Non-pigmented ciliary epithelial cell (primary cell): ENCODE measurements at regions not wholly inside any gene's neighbourhood (a gene's known extent, or its start where the extent isn't known, plus 50 kb on each side); places are given as distances from the start of the nearest gene placed in this dataset.
"Not testable (repeated sequence)": the region's sequence is repeated elsewhere in the genome, so short reads cannot be mapped to it uniquely, and the experiment has no call there.

Source experiments
- DNase-seq: peaks from one replicate; pipeline ENCODE4 v3.0.0-alpha.2; 2010; ENCODE audit warnings: low read depth

DNA sequence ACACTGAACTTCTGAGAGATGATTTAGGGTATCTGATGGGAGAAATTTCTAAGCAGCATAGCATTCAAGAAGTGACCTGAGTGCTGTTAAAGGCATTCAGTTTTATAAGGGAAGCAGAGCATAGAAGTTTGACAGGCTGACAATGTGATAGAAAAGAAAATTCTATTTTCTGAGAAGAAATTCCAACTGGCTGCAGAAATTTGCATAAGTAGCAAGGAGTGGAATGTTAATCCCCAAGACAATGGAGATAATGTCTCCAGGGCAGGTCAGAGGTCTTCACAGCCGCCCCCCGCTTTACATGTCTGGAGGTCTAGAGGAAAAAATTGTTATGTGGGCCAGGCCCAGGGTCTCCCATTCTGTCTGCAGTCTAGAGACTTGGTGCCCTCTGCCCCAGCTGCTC, 1361.8 kb upstream of the EYS start:
- DNase-seq: no peak

DNA sequence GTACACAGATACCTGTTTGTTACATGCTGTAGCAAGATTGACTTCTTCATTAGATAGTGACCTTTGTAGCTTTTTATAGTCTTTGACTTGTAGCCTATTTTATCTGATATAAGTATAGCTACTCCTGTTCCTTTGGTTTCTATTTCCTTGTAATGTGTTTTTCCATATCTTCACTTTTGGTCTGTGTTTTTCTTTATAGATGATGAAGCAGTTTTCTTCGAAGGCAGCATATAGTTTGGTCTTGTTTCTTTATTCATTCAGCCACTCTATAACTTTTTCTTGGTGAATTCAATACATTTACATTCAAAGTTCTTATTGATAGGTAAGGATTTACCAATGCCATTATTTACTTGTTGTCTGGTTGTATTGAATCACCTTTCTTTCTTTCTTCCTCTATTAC, 1357.3 kb upstream of the EYS start:
- DNase-seq: no peak

- DNase-seq: no peak
These were observed 1341.0 kb upstream of the EYS start for GRCh38 chr6:67047996-67048395.

- no peak for DNase-seq
These were observed 1338.0 kb upstream of the EYS start for GRCh38 chr6:67045076-67045475.

DNA sequence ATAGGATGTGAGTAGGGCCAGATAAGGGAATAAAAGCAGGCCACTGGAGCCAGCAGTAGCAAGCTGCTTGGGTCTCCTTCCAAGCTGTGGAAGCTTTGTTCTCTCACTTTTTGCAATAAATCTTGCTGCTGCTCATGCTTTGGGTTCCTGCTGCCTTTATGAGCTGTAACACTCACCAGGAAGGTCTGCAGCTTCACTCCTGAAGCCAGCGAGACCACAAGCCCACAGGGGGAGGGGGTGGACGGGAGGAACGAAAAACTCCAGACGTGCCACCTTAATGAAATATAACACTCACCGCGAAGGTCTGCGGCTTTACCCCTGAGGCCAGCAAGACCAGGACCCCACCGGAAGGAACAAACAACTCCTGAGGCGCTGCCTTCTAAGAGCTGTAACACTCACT, 1324.4 kb upstream of the EYS start:
- DNase-seq: no peak

DNA sequence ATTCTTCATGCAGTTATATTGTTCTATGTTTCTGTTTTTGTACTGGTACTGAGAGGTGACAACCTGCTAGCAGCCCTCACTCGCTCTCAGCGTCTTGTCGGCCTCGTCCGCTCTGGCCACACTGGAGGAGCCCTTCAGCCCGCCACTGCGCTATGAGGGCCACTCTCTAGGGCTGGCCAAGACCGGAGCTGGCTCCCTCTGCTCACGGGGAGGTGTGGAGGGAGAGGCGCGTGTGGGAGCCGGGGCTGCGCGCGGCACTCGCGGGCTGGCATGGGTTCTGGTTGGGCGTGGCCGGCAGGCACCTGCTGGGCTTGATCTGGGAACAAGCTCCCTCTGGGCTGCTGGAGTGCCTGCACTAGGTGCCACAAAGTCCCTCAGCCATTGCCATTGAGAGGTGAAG, 1323.8 kb upstream of the EYS start:
- no peak for DNase-seq

- DNase-seq: no peak
These were observed 1310.0 kb upstream of the EYS start for GRCh38 chr6:67016921-67017460.

DNA sequence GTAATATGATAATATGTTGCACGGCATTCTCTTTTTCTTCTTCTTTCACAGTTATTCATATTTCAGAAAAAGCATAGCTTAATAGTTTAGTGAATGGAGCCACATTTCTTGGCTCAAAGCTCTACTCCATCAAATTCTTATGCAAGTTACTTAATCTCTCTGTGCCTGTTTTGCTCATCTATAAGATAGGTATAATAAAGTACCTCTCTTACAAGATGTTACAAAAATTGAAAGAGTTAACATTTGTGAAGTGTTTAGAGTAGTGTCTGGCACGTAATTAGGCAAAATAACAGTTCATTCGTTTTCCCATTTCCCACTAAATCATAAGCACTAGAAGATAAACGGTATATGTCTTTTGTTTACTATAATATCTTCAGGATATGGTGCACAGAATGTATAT, 1304.4 kb upstream of the EYS start:
- DNase-seq: no peak

GRCh38 chr6:67009818-67010217, 1302.8 kb upstream of the EYS start:
- no peak for DNase-seq

GRCh38 chr6:67003844-67004243, 1296.8 kb upstream of the EYS start:
- DNase-seq: no peak

- DNase-seq: no peak
These were observed 1293.1 kb upstream of the EYS start for GRCh38 chr6:67000121-67000520.

DNA sequence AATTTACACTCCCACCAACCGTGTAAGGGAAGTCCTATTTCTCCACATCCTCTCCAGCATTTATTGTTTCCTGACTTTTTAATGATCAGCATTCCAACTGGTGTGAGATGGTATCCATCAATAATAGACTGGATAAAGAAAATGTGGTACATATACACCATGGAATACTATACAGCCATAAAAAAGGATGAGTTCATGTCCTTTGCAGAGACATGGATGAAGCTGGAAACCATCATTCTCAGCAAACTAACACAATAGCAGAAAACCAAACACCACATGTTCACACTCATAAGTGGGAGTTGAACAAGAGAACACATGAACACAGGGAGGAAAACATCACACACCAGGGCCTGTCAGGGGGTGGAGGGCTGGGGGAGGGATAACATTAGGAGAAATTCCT, 1290.6 kb upstream of the EYS start:
- not testable (repeated sequence) for DNase-seq

GRCh38 chr6:66995669-66996068, 1288.6 kb upstream of the EYS start:
- no peak for DNase-seq

GRCh38 chr6:66993708-66994107, 1286.7 kb upstream of the EYS start:
- not testable (repeated sequence) for DNase-seq

GRCh38 chr6:66993272-66993671, 1286.2 kb upstream of the EYS start:
- no peak for DNase-seq

GRCh38 chr6:66992660-66993059, 1285.6 kb upstream of the EYS start:
- no peak for DNase-seq

- DNase-seq: no peak
These were observed 1279.9 kb upstream of the EYS start for GRCh38 chr6:66986940-66987339.

GRCh38 chr6:66985816-66986215, 1278.8 kb upstream of the EYS start:
- no peak for DNase-seq

DNA sequence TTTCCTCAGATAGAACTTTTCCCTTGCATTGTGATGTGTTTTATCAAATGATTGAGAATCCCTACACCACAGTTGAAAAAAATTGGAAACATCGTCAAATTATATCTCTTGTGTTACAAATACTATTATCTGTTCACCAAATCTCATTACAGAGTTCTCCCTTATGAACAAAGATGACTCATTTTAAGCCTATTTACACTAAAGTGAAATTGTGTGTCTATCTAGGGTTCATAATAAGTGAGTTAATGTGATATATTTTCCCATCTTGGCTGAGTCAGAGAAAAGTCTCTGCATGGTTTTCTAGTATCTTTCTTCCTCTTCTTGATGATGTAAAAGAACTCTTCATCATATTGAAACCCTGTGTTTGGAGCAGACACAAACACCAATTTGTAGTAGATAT, 1263.3 kb upstream of the EYS start:
- DNase-seq: no peak

- DNase-seq: no peak
These were observed 1258.2 kb upstream of the EYS start for GRCh38 chr6:66965227-66965626.

- no peak for DNase-seq
These were observed 1257.2 kb upstream of the EYS start for GRCh38 chr6:66964216-66964615.

GRCh38 chr6:66962082-66962481, 1255.1 kb upstream of the EYS start:
- no peak for DNase-seq

GRCh38 chr6:66961191-66961590, 1254.2 kb upstream of the EYS start:
- no peak for DNase-seq

DNA sequence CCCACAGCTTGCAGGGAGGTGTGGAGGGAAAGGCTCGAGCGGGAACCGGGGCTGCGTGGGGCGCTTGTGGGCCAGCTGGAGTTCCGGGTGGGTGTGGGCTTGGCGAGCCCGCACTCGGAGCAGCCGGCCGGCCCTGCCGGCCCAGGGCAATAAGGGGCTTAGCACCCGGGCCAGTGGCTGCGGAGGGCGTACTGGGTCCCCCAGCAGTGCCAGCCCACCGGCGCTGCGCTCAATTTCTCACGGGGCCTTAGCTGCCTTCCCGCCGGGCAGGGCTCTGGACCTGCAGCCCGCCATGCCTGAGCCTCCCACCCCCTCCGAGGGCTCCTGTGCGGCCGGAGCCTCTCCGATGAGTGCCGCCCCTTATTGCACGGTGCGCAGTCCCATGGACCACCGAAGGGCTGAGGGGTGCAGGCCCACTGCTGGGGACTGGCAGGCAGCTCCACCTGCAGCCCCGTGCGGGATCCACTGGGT, 1242.2 kb upstream of the EYS start:
- DNase-seq: no peak

- DNase-seq: no peak
These were observed 1241.1 kb upstream of the EYS start for GRCh38 chr6:66948106-66948505.
